SK-N-SH treated with all-trans-retinoic acid at 6 μM for 48 hours (cell line): ENCODE measurements at regions not wholly inside any gene's neighbourhood (a gene's known extent, or its start where the extent isn't known, plus 50 kb on each side); places are given as distances from the start of the nearest gene placed in this dataset.
"Not testable (repeated sequence)": the region's sequence is repeated elsewhere in the genome, so short reads cannot be mapped to it uniquely, and the experiment has no call there.

ENCODE experiments used
- ATAC-seq: fragments of 200-7000 bp; cut with Tn5 transposase; 3 replicates; pipeline ENCODE4 v1.9.1; 2020; ENCODE audit warnings: mild to moderate bottlenecking, moderate library complexity
- CREB5 ChIP-seq: fragments of 250-450 bp; sonication (Bioruptor Pico); IDR thresholded peaks from 2 replicates; pipeline ENCODE4 v1.5.1; 2020; ENCODE audit warnings: low read depth, mild to moderate bottlenecking, moderate library complexity
- CSDC2 ChIP-seq: fragments of 250-450 bp; sonication (Bioruptor Pico); IDR thresholded peaks from 2 replicates; pipeline ENCODE4 v1.5.0; 2020; ENCODE audit warnings: mild to moderate bottlenecking, moderate library complexity
- CSRNP3 ChIP-seq: fragments of 250-450 bp; sonication (Bioruptor Pico); IDR thresholded peaks from 2 replicates; pipeline ENCODE4 v1.5.1; 2021; ENCODE audit warnings: mild to moderate bottlenecking, moderate library complexity
- ESRRG ChIP-seq: fragments of 250-450 bp; sonication (Bioruptor Pico); IDR thresholded peaks from 2 replicates; pipeline ENCODE4 v1.6.1; 2021; ENCODE audit warnings: mild to moderate bottlenecking
- GLIS3 ChIP-seq: fragments of 250-450 bp; sonication (Bioruptor Pico); IDR thresholded peaks from 2 replicates; pipeline ENCODE4 v1.5.0; 2020; ENCODE audit warnings: mild to moderate bottlenecking, moderate library complexity
- ISL1 ChIP-seq: fragments of 250-450 bp; sonication (Bioruptor Pico); IDR thresholded peaks from 2 replicates; pipeline ENCODE4 v2.1.2; 2022; ENCODE audit warnings: mild to moderate bottlenecking, moderate library complexity
- OSR1 ChIP-seq: fragments of 250-450 bp; sonication (Bioruptor Pico); IDR thresholded peaks from 2 replicates; pipeline ENCODE4 v1.8.0; 2022; ENCODE audit warnings: moderate library complexity, mild to moderate bottlenecking, inconsistent platforms
- POU6F1 ChIP-seq: fragments of 250-450 bp; sonication (Bioruptor Pico); IDR thresholded peaks from 2 replicates; pipeline ENCODE4 v1.8.0; 2021; ENCODE audit warnings: low read depth, mild to moderate bottlenecking, moderate library complexity, borderline replicate concordance
- PPARA ChIP-seq: fragments of 250-450 bp; sonication (Bioruptor Pico); IDR thresholded peaks from 2 replicates; pipeline ENCODE4 v1.5.0; 2020; ENCODE audit warnings: mild to moderate bottlenecking, borderline replicate concordance
- ZFP3 ChIP-seq: fragments of 250-450 bp; sonication (Bioruptor Pico); IDR thresholded peaks from 2 replicates; pipeline ENCODE4 v1.5.0; 2020; ENCODE audit warnings: mild to moderate bottlenecking, moderate library complexity
- ZFP30 ChIP-seq: fragments of 450-650 bp; formaldehyde crosslinking; IDR thresholded peaks from 2 replicates; pipeline ENCODE4 v1.5.0; 2022; ENCODE audit warnings: mild to moderate bottlenecking, moderate library complexity
- ZNF565 ChIP-seq: fragments of 450-650 bp; formaldehyde crosslinking; conservative IDR thresholded peaks from 2 replicates; pipeline ENCODE4 v1.5.0; 2020; ENCODE audit warnings: low read depth, mild to moderate bottlenecking, moderate library complexity
- ZNF70 ChIP-seq: fragments of 450-650 bp; formaldehyde crosslinking; IDR thresholded peaks from 2 replicates; pipeline ENCODE4 v1.5.0; 2020; ENCODE audit warnings: mild to moderate bottlenecking, moderate library complexity
- TF ChIP-seq, protein P1 (sequence below): fragments of 250-450 bp; sonication (Bioruptor Pico); IDR thresholded peaks from 2 replicates; pipeline ENCODE4 v1.5.0; 2020; ENCODE audit warnings: mild to moderate bottlenecking, moderate library complexity
- TF ChIP-seq, protein P2 (sequence below): fragments of 250-450 bp; sonication (Bioruptor Pico); IDR thresholded peaks from 2 replicates; pipeline ENCODE4 v1.8.0; 2020; ENCODE audit warnings: mild to moderate bottlenecking, moderate library complexity, borderline replicate concordance

DNA sequence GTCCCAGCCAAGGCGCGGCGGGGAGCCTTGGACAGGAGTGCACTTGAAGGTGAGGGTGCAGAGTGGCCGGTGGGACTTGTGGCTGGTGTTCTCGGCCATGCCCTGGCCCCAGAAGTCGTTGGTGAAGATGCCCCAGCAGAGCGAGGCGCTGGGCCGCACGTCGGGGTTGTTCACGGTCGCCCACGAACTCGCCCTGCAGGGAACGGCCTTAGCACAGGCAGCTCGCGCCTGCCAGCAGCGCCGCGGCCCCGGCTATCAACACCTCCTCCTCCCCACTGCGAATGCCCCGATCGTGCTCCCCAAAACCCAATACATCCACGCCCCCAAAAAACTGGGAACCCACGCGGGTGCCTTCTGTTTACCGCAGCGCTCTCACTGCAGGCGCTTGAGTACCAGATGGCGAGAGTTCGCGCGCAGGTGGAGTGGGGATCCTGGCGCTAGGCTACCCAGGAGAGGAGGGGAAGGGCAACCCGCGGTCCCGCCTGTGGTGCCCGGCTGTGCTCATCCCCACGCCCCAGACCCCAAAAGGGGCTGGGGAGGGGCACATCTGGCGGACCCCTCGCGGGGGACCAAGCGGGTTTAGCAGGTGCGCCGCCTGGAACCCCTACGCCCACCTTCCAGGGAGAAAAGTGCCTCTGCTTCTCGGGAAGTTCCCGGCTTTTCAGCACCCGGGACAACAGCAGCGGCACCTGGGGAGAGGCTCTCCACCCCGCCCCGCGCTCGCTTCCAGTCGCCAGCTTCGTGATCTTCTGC lies 386.3 kb upstream of the TMTC1 start:
- TF ChIP-seq ISL1 (CRISPR knock-in tag) = no peak
- TF ChIP-seq, protein P1, sequence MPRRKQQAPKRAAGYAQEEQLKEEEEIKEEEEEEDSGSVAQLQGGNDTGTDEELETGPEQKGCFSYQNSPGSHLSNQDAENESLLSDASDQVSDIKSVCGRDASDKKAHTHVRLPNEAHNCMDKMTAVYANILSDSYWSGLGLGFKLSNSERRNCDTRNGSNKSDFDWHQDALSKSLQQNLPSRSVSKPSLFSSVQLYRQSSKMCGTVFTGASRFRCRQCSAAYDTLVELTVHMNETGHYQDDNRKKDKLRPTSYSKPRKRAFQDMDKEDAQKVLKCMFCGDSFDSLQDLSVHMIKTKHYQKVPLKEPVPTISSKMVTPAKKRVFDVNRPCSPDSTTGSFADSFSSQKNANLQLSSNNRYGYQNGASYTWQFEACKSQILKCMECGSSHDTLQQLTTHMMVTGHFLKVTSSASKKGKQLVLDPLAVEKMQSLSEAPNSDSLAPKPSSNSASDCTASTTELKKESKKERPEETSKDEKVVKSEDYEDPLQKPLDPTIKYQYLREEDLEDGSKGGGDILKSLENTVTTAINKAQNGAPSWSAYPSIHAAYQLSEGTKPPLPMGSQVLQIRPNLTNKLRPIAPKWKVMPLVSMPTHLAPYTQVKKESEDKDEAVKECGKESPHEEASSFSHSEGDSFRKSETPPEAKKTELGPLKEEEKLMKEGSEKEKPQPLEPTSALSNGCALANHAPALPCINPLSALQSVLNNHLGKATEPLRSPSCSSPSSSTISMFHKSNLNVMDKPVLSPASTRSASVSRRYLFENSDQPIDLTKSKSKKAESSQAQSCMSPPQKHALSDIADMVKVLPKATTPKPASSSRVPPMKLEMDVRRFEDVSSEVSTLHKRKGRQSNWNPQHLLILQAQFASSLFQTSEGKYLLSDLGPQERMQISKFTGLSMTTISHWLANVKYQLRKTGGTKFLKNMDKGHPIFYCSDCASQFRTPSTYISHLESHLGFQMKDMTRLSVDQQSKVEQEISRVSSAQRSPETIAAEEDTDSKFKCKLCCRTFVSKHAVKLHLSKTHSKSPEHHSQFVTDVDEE (CRISPR knock-in tag) = no peak
- TF ChIP-seq ZNF565 (CRISPR knock-in tag) = no peak
- TF ChIP-seq OSR1 (CRISPR knock-in tag) = no peak
- no peak for TF ChIP-seq POU6F1
- TF ChIP-seq, protein P2, sequence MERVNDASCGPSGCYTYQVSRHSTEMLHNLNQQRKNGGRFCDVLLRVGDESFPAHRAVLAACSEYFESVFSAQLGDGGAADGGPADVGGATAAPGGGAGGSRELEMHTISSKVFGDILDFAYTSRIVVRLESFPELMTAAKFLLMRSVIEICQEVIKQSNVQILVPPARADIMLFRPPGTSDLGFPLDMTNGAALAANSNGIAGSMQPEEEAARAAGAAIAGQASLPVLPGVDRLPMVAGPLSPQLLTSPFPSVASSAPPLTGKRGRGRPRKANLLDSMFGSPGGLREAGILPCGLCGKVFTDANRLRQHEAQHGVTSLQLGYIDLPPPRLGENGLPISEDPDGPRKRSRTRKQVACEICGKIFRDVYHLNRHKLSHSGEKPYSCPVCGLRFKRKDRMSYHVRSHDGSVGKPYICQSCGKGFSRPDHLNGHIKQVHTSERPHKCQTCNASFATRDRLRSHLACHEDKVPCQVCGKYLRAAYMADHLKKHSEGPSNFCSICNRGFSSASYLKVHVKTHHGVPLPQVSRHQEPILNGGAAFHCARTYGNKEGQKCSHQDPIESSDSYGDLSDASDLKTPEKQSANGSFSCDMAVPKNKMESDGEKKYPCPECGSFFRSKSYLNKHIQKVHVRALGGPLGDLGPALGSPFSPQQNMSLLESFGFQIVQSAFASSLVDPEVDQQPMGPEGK = no peak
- no peak for TF ChIP-seq ZNF70 (CRISPR knock-in tag)
- no peak for TF ChIP-seq CSRNP3
- no peak for TF ChIP-seq PPARA (CRISPR knock-in tag)
- TF ChIP-seq ZFP3 (CRISPR knock-in tag) = no peak
- no peak for TF ChIP-seq CSDC2
- TF ChIP-seq GLIS3 = no peak
- no peak for ATAC-seq

- 0 out of 2 replicates have a peak, but pooled peaks have one; percentile 19 for TF ChIP-seq ISL1 (CRISPR knock-in tag)
- TF ChIP-seq ZFP30 (CRISPR knock-in tag) = no peak
- ATAC-seq = no peak
These were observed 382.5 kb upstream of the TMTC1 start for GRCh38 chr12:30166006-30166795.

DNA sequence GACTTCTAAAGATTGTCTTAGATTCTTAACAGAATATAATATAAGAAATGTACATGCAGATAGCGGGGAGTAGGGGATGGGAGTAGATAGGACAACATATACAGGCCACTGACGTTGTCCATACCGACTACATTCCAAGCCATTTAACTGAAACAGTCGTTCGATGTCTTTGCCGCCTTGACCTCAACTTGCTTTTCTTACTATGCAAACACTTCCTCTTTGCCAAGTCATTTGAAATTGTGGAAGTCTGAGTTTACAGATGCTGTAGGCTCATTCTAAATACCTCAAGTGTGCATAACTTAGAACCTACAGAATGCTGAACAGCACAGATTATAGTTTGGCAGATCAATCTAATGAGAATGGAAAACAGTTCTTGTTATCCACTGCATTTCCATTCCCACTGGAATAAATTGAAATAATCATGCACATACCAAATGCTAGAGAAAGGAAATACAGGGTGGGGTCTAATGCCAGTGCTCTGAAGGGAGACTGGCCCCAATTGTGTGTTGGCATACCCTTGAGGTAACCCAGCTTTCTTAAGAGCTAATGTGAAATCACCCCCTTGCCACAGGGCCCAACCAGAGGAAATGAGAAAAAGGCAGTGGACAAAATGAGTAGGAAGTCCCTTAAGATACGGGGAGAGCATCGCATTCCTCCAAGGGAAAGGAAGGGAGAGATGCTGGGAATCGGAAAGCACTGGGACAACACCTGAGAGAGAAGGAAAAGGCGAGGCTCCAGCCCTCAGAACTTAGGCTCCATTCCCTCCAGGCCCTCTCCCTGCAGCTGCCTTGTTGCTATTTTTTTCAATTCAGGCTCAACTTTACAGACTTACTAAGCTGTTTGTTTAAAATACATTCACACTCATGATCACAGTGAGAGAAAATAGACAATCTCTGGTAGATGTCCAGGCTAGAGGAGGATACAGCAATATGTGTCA lies 380.9 kb upstream of the TMTC1 start:
- TF ChIP-seq, protein P1 (CRISPR knock-in tag) = no peak
- no peak for TF ChIP-seq ESRRG (CRISPR knock-in tag)
- TF ChIP-seq CREB5 (CRISPR knock-in tag) = no peak
- TF ChIP-seq, protein P2 = no peak
- no peak for TF ChIP-seq ZFP3 (CRISPR knock-in tag)
- ATAC-seq = no peak

DNA sequence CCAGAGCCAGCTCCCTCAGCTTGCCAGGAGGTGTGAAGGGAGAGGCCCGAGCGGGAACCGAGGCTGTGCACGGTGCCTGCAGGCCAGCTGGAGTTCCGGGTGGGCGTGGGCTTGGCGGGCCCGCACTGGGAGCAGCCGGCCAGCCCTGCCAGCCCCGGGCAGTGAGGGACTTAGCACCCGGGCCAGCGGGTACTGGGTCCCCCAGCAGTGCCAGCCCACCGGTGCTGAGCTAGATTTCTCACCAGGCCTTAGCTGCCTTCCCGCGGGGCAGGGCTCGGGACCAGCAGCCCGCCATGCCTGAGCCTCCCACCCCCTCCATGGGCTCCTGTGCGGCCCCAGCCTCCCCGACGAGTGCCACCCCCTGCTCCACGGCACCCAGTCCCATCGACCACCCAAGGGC lies 373.1 kb upstream of the TMTC1 start:
- ATAC-seq = not testable (repeated sequence)
